ENCODE measurements at regions not wholly inside any gene's neighbourhood (a gene's known extent, or its start where the extent isn't known, plus 50 kb on each side); places are given as distances from the start of the nearest gene placed in this dataset.

- TF ChIP-seq EZH2phosphoT487 (IDR thresholded peaks at IDR 0.05; ENCODE audit: borderline replicate concordance, low read length): no peak
- no peak for TF ChIP-seq CTCF (IDR thresholded peaks at IDR 0.05; ENCODE audit: low read depth, low read length, poor library complexity, severe bottlenecking)
- H3K4me1 ChIP-seq (ENCODE audit: control insufficient read depth, low read length): no peaks in the 10 kb centered on the region
- no peaks in the 10 kb centered on the region for H3K36me3 ChIP-seq (ENCODE audit: control insufficient read depth, low read length)
- no peaks in the 10 kb centered on the region for H3K27me3 ChIP-seq (ENCODE audit: control insufficient read depth, low read length)
- H3K79me2 ChIP-seq (ENCODE audit: control insufficient read depth, low read length): no peaks in the 10 kb centered on the region
- no peaks in the 10 kb centered on the region for H3F3A ChIP-seq (ENCODE audit: control insufficient read depth, insufficient read depth)
- no peak overlapping the region for H3K27ac ChIP-seq (ENCODE audit: low read depth, low read length)
- H3K9me2 ChIP-seq (replicated peaks; ENCODE audit: control insufficient read depth, low read length): no peaks in the 10 kb centered on the region
- no peak overlapping the region for H3K4me2 ChIP-seq (ENCODE audit: low read length)
- H4K20me1 ChIP-seq (ENCODE audit: control insufficient read depth, insufficient read depth, low read depth, low read length): no peaks in the 10 kb centered on the region
- H3K4me3 ChIP-seq (ENCODE audit: low read length): no peak overlapping the region
- H3K9me3 ChIP-seq (ENCODE audit: control insufficient read depth, insufficient read depth, low read length): no peaks in the 10 kb centered on the region; the same call in 1 of the 2 replicates
Observed at GRCh38 chr16:5873221-5873620, 775.6 kb upstream of the EEF2KMT start.

- TF ChIP-seq CTCF (IDR thresholded peaks at IDR 0.05; ENCODE audit: low read depth, low read length, poor library complexity, severe bottlenecking) (no peak), EZH2phosphoT487 (IDR thresholded peaks at IDR 0.05; ENCODE audit: borderline replicate concordance, low read length) (no peak)
- Histone ChIP-seq H3K27me3 (ENCODE audit: control insufficient read depth, low read length) (no peaks in the 10 kb centered on the region), H3K27ac (ENCODE audit: low read depth, low read length) (no peak overlapping the region), H3K36me3 (ENCODE audit: control insufficient read depth, low read length) (no peaks in the 10 kb centered on the region), H3K79me2 (ENCODE audit: control insufficient read depth, low read length) (no peaks in the 10 kb centered on the region), H3K4me2 (ENCODE audit: low read length) (no peak overlapping the region), H3K9me2 (replicated peaks; ENCODE audit: control insufficient read depth, low read length) (no peaks in the 10 kb centered on the region), H3K4me3 (ENCODE audit: low read length) (no peak overlapping the region), H3K4me1 (ENCODE audit: control insufficient read depth, low read length) (no peaks in the 10 kb centered on the region), H3F3A (ENCODE audit: control insufficient read depth, insufficient read depth) (no peaks in the 10 kb centered on the region), H3K9me3 (ENCODE audit: control insufficient read depth, insufficient read depth, low read length) (no peaks in the 10 kb centered on the region; the same call in 1 of the 2 replicates), H4K20me1 (ENCODE audit: control insufficient read depth, insufficient read depth, low read depth, low read length) (no peaks in the 10 kb centered on the region)
Observed at GRCh38 chr16:5870886-5871691, 773.5 kb upstream of the EEF2KMT start.

GRCh38 chr16:5867250-5867649, 769.7 kb upstream of the EEF2KMT start:
- TF ChIP-seq CTCF (IDR thresholded peaks at IDR 0.05; ENCODE audit: low read depth, low read length, poor library complexity, severe bottlenecking): no peak
- no peak for TF ChIP-seq EZH2phosphoT487 (IDR thresholded peaks at IDR 0.05; ENCODE audit: borderline replicate concordance, low read length)
- H3K36me3 ChIP-seq (ENCODE audit: control insufficient read depth, low read length): no peaks in the 10 kb centered on the region
- H3K4me1 ChIP-seq (ENCODE audit: control insufficient read depth, low read length): no peaks in the 10 kb centered on the region
- no peaks in the 10 kb centered on the region for H3K79me2 ChIP-seq (ENCODE audit: control insufficient read depth, low read length)
- H3K27ac ChIP-seq (ENCODE audit: low read depth, low read length): no peak overlapping the region
- H3K27me3 ChIP-seq (ENCODE audit: control insufficient read depth, low read length): no peaks in the 10 kb centered on the region
- H3K9me2 ChIP-seq (replicated peaks; ENCODE audit: control insufficient read depth, low read length): no peaks in the 10 kb centered on the region
- H3K9me3 ChIP-seq (ENCODE audit: control insufficient read depth, insufficient read depth, low read length): no peaks in the 10 kb centered on the region; the same call in 1 of the 2 replicates
- no peak overlapping the region for H3K4me3 ChIP-seq (ENCODE audit: low read length)
- no peaks in the 10 kb centered on the region for H4K20me1 ChIP-seq (ENCODE audit: control insufficient read depth, insufficient read depth, low read depth, low read length)
- no peak overlapping the region for H3K4me2 ChIP-seq (ENCODE audit: low read length)
- H3F3A ChIP-seq (ENCODE audit: control insufficient read depth, insufficient read depth): no peaks in the 10 kb centered on the region
